SHP77 treated with DMSO at 0.1 percent for 48 hours (cell line): ENCODE measurements at regions not wholly inside any gene's neighbourhood (a gene's known extent, or its start where the extent isn't known, plus 50 kb on each side); places are given as distances from the start of the nearest gene placed in this dataset.
"Not testable (repeated sequence)": the region's sequence is repeated elsewhere in the genome, so short reads cannot be mapped to it uniquely, and the experiment has no call there.

Experiments used
- DNase-seq: peaks from one replicate; lab custom pipeline; 2025; lab: John Stamatoyannopoulos, UW

- no peak for DNase-seq
Observed at GRCh38 chr6:40152196-40152595, 217.9 kb upstream of the MOCS1 start.

DNA sequence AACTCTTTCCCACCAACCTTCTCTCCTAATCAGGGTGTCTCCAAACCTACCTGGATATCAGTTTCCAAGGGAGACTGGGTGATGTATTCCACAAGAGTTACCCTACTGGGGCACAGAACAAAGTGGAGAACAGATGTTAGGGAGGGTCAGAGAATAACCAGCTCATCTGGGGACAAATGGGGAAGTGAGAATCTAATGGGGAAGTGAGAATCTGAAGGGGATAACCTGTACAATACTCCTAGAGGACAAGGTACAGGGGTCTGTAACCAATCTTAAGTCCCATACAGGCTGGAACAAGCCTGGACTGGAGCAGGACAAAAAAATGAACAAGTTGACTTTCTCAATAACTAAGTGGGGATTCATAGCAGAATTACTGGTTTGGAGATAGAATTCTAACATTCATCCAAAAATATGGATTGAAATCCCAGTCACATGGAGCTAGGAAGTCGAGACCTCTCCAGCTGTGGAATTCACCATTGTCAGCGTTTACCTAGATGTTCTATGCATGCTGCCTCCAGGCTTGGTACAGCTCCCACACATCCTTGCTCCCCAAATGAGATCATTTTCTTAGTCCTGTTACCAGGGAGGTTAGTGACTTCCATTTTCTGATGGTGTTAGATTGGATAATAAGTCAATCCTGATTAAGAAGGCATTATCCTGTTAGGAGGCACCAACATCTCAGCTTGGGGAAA is 214.8 kb upstream of the MOCS1 start:
- DNase-seq = no peak

DNA sequence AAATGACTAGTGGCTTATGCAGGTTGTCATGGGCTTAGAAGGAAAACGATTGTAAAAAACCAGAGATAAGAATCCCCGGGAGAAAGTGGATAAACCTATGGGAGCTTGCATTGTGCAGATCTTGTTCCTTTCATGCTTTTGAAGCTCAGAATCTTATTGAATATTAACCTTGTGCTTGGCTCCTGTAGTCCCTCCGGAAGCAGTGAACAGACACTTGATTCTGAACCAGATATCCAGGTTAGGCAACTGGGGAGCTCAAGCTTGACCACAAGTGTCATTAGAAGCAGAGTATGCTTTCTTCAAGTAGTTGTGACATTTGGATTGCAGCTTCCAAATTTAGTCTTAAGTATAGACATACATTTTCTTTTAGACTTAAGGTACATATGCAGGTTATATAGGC is 212.6 kb upstream of the MOCS1 start:
- no peak for DNase-seq

- no peak for DNase-seq
Observed at GRCh38 chr6:40139447-40139846, 205.2 kb upstream of the MOCS1 start.

- DNase-seq = no peak
Observed at GRCh38 chr6:40138273-40138720, 204.0 kb upstream of the MOCS1 start.

DNA sequence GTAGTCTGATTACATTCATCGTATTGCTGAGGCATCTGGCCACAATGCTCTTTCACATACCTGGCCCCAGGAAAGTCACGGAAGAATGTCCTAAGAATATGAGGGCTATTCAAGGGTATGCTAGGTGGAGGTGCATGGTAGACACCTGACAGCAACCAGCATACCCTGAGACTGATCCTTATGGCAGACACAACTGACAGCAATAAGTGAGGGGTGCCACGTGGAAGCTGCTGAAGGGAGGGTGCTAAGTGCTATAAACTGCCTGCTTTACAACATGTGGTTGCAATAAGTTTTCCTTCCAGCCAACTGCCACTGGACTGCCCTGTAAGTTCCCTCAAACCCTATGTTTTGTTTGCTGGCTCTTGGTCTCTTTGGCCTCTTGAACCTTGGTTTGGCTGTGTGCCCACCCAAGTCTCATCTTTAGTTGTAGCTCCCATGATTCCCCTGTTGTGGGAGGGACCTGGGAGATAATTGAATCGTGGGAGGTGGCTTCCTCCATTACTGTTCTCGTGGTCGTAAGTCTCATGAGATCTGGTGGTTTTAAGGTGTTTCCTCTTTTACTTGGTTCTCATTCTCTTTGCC is 201.3 kb upstream of the MOCS1 start:
- no peak for DNase-seq

DNA sequence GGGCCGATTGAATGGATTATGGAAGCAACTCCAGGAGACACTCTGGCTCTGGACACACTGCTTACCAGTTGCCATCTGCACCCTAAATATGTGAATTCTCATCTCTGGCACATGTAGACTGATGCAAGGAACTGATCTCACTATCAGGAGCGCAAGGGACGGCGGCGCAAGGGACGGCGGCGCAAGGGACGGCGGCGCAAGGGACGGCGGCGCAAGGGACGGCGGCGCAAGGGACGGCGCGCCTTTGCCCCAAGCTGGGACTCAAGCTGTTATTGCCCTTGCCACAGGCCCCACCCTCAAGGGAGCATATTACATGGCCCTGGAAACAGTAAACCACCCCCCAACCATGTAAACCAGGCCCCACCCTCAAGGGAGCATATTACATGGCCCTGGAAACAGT is 199.7 kb upstream of the MOCS1 start:
- not testable (repeated sequence) for DNase-seq

GRCh38 chr6:40131675-40132074 is 197.4 kb upstream of the MOCS1 start:
- no peak for DNase-seq

DNA sequence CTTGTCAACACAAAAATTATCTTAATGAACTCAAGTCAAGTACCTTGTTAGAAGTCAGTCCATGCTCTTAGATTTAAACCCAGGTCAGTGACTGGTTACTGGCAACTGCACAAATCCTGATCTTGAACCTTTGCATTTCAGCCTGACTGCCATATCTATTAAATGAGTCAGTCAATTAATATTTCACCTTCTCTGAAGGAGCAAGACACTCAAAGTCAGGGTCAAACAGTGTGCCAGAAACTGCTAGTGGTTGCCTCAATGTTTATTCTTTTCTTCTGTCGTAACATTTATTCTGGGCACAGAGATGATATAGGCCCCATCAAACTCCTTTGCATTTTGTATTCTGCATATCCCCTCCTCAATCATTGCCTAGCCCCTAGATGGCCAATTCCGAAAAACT is 193.9 kb upstream of the MOCS1 start:
- DNase-seq = no peak

- DNase-seq = no peak
Observed at GRCh38 chr6:40125680-40126394, 191.6 kb upstream of the MOCS1 start.

DNA sequence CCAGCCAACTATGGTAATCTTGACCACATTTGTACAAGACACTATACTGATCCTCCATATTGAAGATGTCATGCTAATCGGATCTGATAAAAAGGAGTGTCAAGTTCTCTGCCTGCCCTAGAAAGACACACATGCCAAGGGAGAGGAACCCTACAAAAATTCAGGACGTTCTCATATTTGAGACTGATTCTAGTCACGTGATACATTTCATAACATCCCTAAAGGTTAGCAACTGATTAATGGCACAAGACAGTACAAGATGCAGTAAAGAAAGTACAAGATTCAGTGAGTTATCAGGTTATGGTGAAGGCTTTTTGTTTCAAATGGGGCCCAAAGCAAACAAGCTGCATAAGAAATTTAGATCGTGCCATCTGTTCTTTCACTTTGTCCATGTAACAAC is 190.7 kb upstream of the MOCS1 start:
- no peak for DNase-seq

GRCh38 chr6:40116832-40117231 is 182.6 kb upstream of the MOCS1 start:
- DNase-seq = no peak

DNA sequence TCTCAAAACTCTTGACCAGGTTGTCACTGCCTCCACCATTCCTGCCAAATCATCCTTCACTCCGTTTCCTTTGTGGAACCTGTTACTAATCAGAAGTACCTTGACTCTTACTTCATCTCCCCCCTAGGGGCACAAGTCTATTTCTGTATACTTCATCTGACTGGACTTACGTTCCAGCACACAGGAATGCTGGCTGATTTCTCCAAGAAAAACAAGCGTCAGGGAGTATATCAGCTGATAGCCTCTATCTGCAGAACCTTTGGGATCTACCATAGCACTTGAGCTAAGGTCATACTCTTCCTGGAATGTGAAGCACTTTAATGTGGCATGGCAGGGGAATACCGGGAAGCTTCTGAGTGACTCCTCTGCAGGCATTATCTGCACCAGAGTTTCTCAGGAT is 178.1 kb upstream of the MOCS1 start:
- no peak for DNase-seq

DNA sequence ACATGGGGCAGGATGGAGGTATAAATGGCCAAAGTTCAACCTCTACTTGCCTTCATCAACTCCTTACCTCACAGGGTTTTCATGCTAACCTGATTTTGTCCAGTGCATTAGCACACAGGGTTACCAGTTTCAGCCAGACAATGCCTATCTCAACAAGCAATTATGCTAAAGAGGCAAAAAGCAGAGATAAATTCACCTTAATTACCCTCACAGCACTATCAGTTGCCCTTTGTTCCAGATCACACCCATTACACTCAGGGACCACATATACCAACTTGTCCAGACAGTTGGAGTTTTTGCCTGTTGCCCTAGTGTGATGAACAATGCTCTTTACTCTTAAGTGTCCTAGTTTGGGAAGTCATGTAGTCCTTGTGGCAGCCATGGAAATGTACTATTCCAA is 174.5 kb upstream of the MOCS1 start:
- no peak for DNase-seq

- DNase-seq = no peak
Observed at GRCh38 chr6:40106840-40107239, 172.6 kb upstream of the MOCS1 start.

DNA sequence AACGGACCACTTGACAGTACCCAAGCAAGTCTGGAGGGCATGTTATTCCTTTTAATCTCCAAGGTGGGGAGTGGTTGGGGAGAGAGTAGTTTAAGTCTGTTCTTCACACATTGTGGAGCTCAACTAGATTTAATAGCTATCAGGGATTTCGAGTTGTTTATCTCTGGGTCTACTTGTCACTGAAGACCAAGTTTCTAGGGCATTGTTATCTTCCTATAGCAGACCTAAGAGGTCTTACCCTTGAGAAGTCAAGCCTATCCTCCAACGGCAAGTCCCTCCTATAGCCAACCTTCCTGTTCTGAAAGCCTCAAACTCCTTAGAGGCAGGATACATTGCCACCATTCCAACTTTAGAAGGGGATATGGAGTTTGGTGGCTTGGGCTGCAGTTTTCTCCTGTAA is 164.5 kb upstream of the MOCS1 start:
- DNase-seq = no peak

- no peak for DNase-seq
Observed at GRCh38 chr6:40097590-40097989, 163.3 kb upstream of the MOCS1 start.

DNA sequence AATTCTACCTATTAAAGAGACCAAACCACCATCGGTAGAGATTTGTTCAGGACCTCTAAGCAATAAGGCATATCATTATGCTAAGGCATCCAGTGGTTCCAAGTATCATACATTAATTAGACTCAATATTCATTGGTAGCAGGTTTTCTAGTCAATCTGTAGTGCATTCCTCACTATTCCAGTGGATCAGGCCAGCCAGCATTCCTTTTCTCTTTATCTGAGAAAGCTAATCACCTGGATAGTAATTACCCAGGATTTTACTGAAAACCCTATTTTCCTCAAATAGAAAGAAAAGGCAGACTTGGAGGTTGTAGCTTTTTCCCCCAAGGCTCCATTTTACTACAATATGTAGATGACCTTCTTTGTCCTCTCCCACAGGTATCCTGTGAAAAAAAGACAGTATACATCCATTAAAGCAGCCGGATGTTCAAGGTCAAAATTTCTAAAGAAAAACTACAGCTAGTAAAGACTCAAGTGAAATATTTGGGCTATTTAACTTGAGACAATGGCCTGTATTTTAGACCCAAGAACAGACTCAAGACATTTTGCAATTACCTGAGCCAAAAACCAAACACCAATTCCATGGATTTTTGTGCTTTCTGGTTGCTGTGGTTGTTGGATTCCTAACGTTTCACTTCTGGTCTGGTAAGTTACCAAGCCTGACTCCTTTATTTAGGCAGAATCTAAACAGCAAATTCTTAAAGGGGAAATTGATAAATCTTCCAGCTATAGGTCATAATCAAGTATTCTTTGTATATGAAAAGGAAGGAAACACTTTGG is 149.1 kb upstream of the MOCS1 start:
- no peak for DNase-seq

DNA sequence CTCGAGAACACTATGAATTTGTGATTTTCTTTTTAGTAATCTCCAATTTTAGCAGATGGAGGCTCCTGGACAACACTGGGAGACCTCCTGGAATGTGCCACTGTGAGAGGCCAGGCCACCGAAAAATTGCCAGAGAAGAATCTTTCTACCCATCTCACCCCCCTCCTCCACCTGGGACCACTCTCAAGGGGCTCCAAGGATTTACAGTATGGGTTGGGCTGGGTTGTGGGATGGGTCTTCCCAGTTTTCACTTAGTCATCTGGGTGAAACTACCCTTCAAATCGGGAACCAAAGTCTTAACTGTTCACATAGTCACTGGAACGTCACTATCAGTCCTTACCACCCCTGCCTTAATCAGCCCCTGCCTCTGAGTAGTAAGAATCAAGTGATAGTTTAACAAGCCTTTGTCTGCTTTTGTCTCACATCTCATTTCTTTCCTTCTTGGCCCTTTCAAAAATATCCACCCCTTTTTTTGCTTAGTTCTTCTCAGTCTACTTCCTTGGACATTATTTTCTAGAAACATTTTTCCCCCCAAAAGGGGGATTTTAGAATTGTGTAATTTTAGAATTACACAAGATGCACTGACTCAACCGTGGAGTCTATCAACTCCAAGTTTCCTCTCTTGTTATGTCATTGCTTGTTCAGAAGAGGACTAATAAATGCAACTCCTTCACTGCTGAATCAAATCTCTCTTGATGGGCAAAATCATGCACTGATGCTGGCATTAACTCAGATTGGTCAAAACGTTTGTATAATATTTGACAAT is 148.2 kb upstream of the MOCS1 start:
- DNase-seq = no peak

- DNase-seq = no peak
Observed at GRCh38 chr6:40077736-40078135, 143.5 kb upstream of the MOCS1 start.

DNA sequence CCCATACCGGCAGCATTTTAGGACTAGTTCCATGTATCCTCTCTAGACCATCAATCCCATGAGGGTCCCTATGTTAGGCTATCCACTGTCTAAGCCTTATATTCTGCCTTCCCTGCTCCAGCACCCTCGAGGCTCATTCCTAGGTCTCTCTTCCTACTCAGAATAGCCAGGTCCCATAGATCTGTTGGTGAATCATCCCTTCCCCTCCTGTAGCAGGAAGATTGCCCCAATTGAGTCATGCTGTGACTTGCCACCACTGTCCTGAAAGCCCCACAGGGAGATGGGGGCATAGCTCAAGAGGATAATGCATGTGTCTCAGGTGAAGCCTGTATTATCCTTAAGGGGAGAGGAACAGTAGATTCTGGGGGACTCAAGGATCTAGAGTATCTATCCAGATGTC is 143.1 kb upstream of the MOCS1 start:
- no peak for DNase-seq

GRCh38 chr6:40075056-40075590 is 140.9 kb upstream of the MOCS1 start:
- DNase-seq = no peak
